OCI-LY3 (cell line): ENCODE measurements at regions not wholly inside any gene's neighbourhood (a gene's known extent, or its start where the extent isn't known, plus 50 kb on each side); places are given as distances from the start of the nearest gene placed in this dataset.

Experiments
- EZH2phosphoT487 ChIP-seq: fragments of 200-600 bp; shearing (Covaris generic); IDR thresholded peaks from 2 replicates; pipeline ENCODE4 v1.6.1; 2018; ENCODE audit warnings: antibody characterized with exemption, mixed run types, low read depth
- TF ChIP-seq, protein P1 (sequence below): fragments of 200-600, 300-600 bp; sonication (generic); IDR thresholded peaks from 2 replicates; pipeline ENCODE4 v1.5.1; 2014; ENCODE audit warnings: antibody characterized with exemption, low read length, low read depth

DNA sequence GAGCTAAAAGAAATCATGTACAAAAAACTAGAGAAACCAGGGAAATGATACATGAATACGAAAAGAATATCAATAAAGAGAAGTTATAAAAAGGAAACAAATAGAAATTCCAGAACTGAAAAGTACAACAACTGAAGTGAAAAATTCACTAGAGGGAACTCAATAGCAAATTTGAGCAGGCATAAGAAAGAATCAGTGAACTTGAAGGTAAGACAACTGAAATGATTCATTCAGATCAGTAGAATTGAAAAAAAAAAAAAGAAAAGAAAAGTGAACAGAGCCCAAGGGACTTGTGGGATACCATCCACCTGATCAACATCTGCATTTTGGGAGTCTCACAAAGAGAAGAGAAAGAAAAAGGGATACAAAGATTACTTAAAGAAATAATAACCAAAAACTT is 78.3 kb downstream of the HHEX start:
- TF ChIP-seq, protein P1, sequence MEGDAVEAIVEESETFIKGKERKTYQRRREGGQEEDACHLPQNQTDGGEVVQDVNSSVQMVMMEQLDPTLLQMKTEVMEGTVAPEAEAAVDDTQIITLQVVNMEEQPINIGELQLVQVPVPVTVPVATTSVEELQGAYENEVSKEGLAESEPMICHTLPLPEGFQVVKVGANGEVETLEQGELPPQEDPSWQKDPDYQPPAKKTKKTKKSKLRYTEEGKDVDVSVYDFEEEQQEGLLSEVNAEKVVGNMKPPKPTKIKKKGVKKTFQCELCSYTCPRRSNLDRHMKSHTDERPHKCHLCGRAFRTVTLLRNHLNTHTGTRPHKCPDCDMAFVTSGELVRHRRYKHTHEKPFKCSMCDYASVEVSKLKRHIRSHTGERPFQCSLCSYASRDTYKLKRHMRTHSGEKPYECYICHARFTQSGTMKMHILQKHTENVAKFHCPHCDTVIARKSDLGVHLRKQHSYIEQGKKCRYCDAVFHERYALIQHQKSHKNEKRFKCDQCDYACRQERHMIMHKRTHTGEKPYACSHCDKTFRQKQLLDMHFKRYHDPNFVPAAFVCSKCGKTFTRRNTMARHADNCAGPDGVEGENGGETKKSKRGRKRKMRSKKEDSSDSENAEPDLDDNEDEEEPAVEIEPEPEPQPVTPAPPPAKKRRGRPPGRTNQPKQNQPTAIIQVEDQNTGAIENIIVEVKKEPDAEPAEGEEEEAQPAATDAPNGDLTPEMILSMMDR, result no peak
- no peak for TF ChIP-seq EZH2phosphoT487
